HG02759 (cell line): ENCODE measurements at regions not wholly inside any gene's neighbourhood (a gene's known extent, or its start where the extent isn't known, plus 50 kb on each side); places are given as distances from the start of the nearest gene placed in this dataset.

Experiments used
- ATAC-seq: cut with Tn5 transposase; IDR thresholded peaks from one replicate; pipeline ENCODE4 v1.9.1; 2021; ENCODE audit warnings: mild to moderate bottlenecking, moderate library complexity; ENCODE audit not compliant: unreplicated experiment

DNA sequence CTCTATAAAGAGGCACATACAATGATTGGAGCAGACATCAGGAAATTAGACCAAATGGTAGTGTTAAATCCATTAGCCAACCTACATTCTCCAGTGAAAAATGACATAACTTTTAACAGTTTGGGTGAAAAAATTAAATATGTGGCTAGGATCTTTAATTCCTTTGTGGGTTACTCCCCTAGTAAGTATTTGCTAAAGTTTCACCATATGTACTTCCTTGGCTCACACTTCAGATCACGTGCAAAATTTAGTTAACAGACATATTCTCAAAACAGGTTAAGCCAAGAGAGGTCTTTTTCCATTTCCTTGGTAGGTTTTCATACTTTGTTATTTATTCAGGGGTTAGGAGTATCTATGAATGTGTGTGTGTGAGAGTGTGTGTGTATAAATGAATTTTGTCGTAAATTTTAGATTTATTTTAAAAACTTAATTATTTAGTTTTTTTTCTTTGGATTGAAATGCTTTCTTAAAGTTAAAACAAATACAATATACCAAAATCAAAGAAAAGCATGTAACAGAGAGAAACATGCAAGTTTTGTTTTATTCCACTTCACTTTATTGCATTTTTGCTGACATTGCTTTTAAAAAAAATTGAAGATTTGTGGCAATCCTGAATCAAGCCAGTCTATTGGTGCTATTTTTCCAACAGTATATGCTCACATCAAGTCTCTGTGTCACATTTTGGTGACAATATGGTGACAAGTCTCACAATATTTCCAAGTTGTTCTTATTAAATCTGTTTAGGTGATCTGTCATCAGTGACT lies 258.7 kb downstream of the FLRT2 start:
- ATAC-seq, result no peak

- no peak for ATAC-seq
Observed at GRCh38 chr14:85766295-85766694, 236.4 kb downstream of the FLRT2 start.

GRCh38 chr14:85764822-85765221 lies 234.9 kb downstream of the FLRT2 start:
- no peak for ATAC-seq

DNA sequence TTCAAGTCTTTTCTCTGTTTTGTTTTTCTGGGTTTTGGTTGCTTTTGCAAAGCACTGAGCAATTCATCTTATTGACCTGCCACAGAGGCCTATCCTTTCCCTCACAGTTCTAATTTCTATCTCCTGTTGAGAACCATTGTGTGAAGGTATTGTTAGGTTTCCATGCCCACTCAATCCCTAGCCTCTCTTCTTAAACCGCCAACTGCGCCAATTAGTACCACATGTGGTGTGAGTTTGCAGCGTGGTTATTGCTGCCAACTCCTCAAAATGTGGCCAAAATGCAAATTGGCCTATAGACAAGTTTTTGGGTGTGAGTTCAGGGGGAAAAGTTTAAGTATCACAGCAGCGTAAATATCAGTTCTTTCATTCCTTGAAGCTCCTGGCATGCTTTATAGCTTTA lies 232.6 kb downstream of the FLRT2 start:
- ATAC-seq, result no peak

DNA sequence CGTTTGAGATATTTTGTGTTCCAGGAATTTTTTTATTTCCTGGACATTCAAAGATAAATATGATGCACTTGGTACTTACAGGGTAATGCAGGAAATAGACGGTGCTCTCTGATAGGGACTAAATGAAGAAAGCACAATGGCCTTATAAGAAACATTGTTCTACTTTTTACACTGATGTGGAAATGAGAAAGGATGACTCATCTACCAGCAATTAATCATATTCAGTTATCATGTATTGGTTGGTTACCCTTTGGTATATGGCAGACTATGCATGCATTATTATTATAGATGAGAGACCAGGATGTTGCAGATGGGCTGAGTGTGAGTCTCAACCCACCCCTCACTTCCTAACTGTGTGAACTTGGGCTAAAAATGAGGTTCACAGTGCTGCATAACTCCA lies 222.2 kb downstream of the FLRT2 start:
- ATAC-seq, result no peak

DNA sequence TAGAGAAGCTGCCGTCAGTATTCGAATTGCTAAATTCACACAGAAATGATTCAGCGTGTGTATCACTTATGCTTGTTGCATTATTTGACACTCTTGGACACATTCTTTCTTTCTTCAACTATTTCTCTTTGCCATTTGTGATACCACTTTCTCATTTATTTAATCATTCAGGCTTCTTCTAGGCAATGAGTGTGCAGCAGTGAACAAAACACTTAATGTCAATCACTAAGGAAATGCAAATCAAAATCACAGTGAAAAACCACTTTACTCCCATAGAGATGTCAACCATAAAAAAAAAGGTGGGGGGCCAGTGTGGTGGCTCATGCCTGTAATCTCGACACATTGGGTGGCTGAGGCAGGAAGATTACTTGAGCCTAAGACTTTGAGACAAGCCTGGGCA lies 214.6 kb downstream of the FLRT2 start:
- no peak for ATAC-seq

DNA sequence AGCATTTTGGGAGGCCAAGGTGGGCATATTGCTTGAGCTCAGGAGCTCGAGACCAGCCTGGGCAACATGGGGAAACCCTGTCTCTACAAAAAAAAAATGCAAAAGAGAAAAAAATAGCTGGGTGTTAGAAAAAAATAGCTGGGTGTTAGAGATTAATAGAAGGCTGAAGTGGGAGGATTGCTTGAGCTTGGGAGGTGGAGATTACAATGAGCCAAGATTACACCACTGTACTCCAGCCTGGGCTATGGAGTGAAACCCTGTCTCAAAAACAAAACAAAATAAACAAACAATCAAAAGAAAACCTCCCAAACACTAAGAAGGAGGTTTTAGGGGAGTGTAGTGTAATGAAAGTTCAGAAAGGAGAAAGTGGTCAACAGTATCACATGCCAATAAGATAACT lies 202.1 kb downstream of the FLRT2 start:
- ATAC-seq, result no peak

- no peak for ATAC-seq
Observed at GRCh38 chr14:85731186-85731585, 201.2 kb downstream of the FLRT2 start.

GRCh38 chr14:85728476-85729065 lies 198.6 kb downstream of the FLRT2 start:
- no peak for ATAC-seq

GRCh38 chr14:85714069-85714468 lies 184.1 kb downstream of the FLRT2 start:
- no peak for ATAC-seq

DNA sequence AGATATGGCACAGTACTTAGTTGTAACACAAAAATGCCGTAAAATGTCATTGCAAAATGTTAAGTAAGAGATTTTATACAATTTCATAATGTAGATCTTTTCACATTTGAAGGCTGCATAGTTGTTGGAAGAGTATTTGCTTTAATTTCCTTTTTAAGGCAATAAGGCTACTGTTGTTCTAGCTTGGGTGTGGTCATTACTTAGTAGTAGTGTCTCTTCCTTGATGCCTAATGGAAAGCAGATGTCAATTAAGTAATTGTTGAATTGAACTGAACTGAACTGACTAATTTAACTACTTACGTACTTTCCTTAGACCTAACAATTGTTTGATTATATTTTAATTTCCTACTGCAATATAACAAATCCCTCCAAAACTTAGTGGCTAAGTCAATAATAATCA lies 181.7 kb downstream of the FLRT2 start:
- no peak for ATAC-seq
